A549 (cell line): ENCODE measurements at regions not wholly inside any gene's neighbourhood (a gene's known extent, or its start where the extent isn't known, plus 50 kb on each side); places are given as distances from the start of the nearest gene placed in this dataset.

ENCODE experiments used
- ATAC-seq, 2 experiments: fragments of 200-7000 bp in 1 of 2; fragments of >200 bp in 1 of 2; cut with Nextera tagmentation in 1 of 2; cut with Tn5 transposase in 1 of 2; 3 replicates each; pipeline versions ENCODE4 v1.8.0 to v1.9.1; 2018 to 2020; ENCODE audit warnings: mild to moderate bottlenecking in 1 of 2, moderate library complexity in 1 of 2
- CTCF ChIA-PET: fragments of 300-600 bp; sonication (Branson Sonifier 250); formaldehyde crosslinking; extraction: SDS; loops from one replicate; lab custom pipeline; 2021; ENCODE audit warnings: antibody characterized with exemption, inconsistent platforms; lab: Yijun Ruan, JAX
- POLR2A ChIA-PET: fragments of 350-600 bp; formaldehyde crosslinking; extraction: SDS; loops from one replicate; lab custom pipeline; 2021; ENCODE audit warnings: antibody characterized with exemption, inconsistent platforms; lab: Yijun Ruan, JAX
- DNase-seq, 2 experiments: peaks; one replicate each; pipeline versions ENCODE4 v3.0.0 to v3.0.0-alpha.2; 2011 to 2016; ENCODE audit warnings: low read depth in 1 of 2, low spot score in 1 of 2
- FAIRE-seq: peaks from 2 replicates; lab custom pipeline; 2011; peaks lifted over from hg19 to GRCh38; lab: Jason Lieb, UNC
- H3K27ac ChIP-seq, 2 experiments: fragments of >200 bp; sonication (Bioruptor Twin); formaldehyde crosslinking; 3 replicates each; pipeline ENCODE4 v1.5.1; 2016 to 2017
- H3K4me1 ChIP-seq: fragments of >200 bp; sonication (Bioruptor Twin); formaldehyde crosslinking; 3 replicates; pipeline ENCODE4 v1.6.1; 2016
- H3K4me2 ChIP-seq: fragments of >200 bp; sonication (Bioruptor Twin); formaldehyde crosslinking; 3 replicates; pipeline ENCODE4 v1.6.1; 2016
- H3K4me3 ChIP-seq: fragments of >200 bp; sonication (Bioruptor Twin); formaldehyde crosslinking; 3 replicates; pipeline ENCODE4 v1.5.1; 2016
- H3K9me3 ChIP-seq: fragments of >200 bp; sonication (Bioruptor Twin); formaldehyde crosslinking; 3 replicates; pipeline ENCODE4 v1.6.1; 2016
- CHD2 ChIP-seq: fragments of 150-350 bp; IDR thresholded peaks from 2 replicates; pipeline ENCODE4 v1.6.1; 2014; ENCODE audit warnings: low read length; ENCODE audit not compliant: partially characterized antibody
- EHF ChIP-seq: fragments of 250-450 bp; sonication (Bioruptor Pico); IDR thresholded peaks from 2 replicates; pipeline ENCODE4 v1.5.0; 2020; ENCODE audit warnings: mild to moderate bottlenecking
- EP300 ChIP-seq, 2 experiments: fragments of >200 bp; sonication (Bioruptor Twin); formaldehyde crosslinking; IDR thresholded peaks; 2 replicates in 1 of 2; 3 replicates in 1 of 2; pipeline ENCODE4 v1.6.1; 2016 to 2017
- GATA3 ChIP-seq: IDR thresholded peaks from 2 replicates; pipeline ENCODE4 v1.6.1; 2012; ENCODE audit warnings: borderline replicate concordance
- HOXB13 ChIP-seq: fragments of 250-450 bp; sonication (Bioruptor Pico); IDR thresholded peaks from 2 replicates; pipeline ENCODE4 v1.5.0; 2020; ENCODE audit warnings: low read depth, mild to moderate bottlenecking, moderate library complexity
- HOXB5 ChIP-seq: fragments of 250-450 bp; sonication (Bioruptor Pico); IDR thresholded peaks from 2 replicates; pipeline ENCODE4 v1.5.0; 2020; ENCODE audit warnings: mild to moderate bottlenecking, moderate library complexity
- MAFK ChIP-seq: fragments of 450-650 bp; IDR thresholded peaks from 2 replicates; pipeline ENCODE4 v1.6.1; 2014; ENCODE audit not compliant: partially characterized antibody
- MYC ChIP-seq: IDR thresholded peaks from 2 replicates; pipeline ENCODE4 v1.6.1; 2012; ENCODE audit warnings: mild to moderate bottlenecking, inconsistent platforms, low read length, improper control_type of control experiment, borderline replicate concordance
- NPAS2 ChIP-seq: fragments of 250-450 bp; sonication (Bioruptor Pico); IDR thresholded peaks from 2 replicates; pipeline ENCODE4 v1.8.0; 2022; ENCODE audit warnings: mild to moderate bottlenecking, moderate library complexity, borderline replicate concordance
- POLR2A ChIP-seq: IDR thresholded peaks from 2 replicates; pipeline ENCODE4 v1.6.1; 2012; ENCODE audit warnings: mild to moderate bottlenecking, low read length
- POLR2AphosphoS2 ChIP-seq: conservative IDR thresholded peaks from 2 replicates; pipeline ENCODE4 v1.6.1; 2012; ENCODE audit warnings: low read length, improper control_type of control experiment, inconsistent platforms
- RNF2 ChIP-seq: fragments of 200-600 bp; sonication (generic); IDR thresholded peaks from 2 replicates; pipeline ENCODE4 v1.6.1; 2016; ENCODE audit warnings: low read depth, mild to moderate bottlenecking, antibody characterized with exemption, moderate library complexity, borderline replicate concordance
- SMC3 ChIP-seq: fragments of >200 bp; sonication (Bioruptor Twin); formaldehyde crosslinking; IDR thresholded peaks from 3 replicates; pipeline ENCODE4 v1.6.1; 2018; ENCODE audit warnings: inconsistent platforms
- SREBF2 ChIP-seq: fragments of 450-650 bp; IDR thresholded peaks from 2 replicates; pipeline ENCODE4 v1.6.1; 2014; ENCODE audit warnings: mild to moderate bottlenecking, moderate library complexity
- ZC3H11A ChIP-seq: fragments of 450-650 bp; IDR thresholded peaks from 2 replicates; pipeline ENCODE4 v1.6.1; 2014; ENCODE audit warnings: antibody characterized with exemption, mild to moderate bottlenecking
- ZFP36 ChIP-seq: fragments of 450-650 bp; IDR thresholded peaks from 2 replicates; pipeline ENCODE4 v1.6.1; 2014; ENCODE audit warnings: borderline replicate concordance; ENCODE audit not compliant: partially characterized antibody
- WGBS: methylation state at CpG from one replicate; pipeline ENCODE4 v1.1.6; 2017; ENCODE audit errors: missing lambda C conversion rate; 5-methylcytosine and 5-hydroxymethylcytosine counted together
- TF ChIP-seq, protein P1 (sequence below): fragments of >200 bp; sonication (Bioruptor Twin); formaldehyde crosslinking; IDR thresholded peaks from 2 replicates; pipeline ENCODE4 v1.6.1; 2016
- TF ChIP-seq, protein P2 (sequence below): fragments of >200 bp; sonication (Bioruptor Twin); formaldehyde crosslinking; IDR thresholded peaks from 3 replicates; pipeline ENCODE4 v1.6.1; 2016
- TF ChIP-seq, protein P3 (sequence below): fragments of 250-450 bp; sonication (Bioruptor Pico); IDR thresholded peaks from 2 replicates; pipeline ENCODE4 v1.5.0; 2021; ENCODE audit warnings: mild to moderate bottlenecking, moderate library complexity, borderline replicate concordance

DNA sequence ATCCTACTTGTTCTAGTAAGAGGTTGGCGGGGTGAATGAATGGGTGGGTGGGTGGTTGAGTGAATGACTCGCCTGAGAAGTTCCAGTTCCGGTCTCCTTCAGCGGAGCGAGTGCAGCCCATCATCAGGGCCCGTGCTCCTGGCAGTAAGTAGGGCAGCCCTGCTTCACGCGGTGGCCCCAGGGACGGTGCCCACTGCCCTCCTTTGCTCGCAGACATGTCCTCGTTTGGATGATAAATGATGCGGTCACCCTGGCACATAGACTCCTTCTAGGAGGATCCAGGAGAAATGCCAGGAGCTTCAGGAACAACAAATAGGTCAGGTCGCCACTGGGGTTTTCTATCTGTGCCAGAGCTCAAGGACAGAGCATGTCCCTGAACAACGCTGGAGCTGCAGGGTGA is 370.8 kb downstream of the CTTN start:
- H3K27ac ChIP-seq, result no peak overlapping the region
- no peak for ATAC-seq
- ChIA-PET CTCF (interaction anchor here (2.0 kb wide), 1 partner anchor 13 kb away, joined by 5 read pairs; no protein-coding TSS in a partner anchor), POLR2A (no interaction called here)
- H3K4me3 ChIP-seq, result no peak overlapping the region
- DNase-seq, result no peak
- no peaks in the 10 kb centered on the region for H3K4me1 ChIP-seq
- peaks cover 4% of the 10 kb centered on the region; the same call in 1 of the 3 replicates for H3K9me3 ChIP-seq
- WGBS, result 79% methylated on average over 14 of the region's 14 CpGs
- no peak for TF ChIP-seq EP300 (IDR thresholded peaks at IDR 0.05)
- TF ChIP-seq RNF2, result no peak
- no peak for TF ChIP-seq ZC3H11A
- no peak for TF ChIP-seq MAFK
- TF ChIP-seq, protein P1, sequence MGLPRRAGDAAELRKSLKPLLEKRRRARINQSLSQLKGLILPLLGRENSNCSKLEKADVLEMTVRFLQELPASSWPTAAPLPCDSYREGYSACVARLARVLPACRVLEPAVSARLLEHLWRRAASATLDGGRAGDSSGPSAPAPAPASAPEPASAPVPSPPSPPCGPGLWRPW, result no peak
- no peak for TF ChIP-seq SMC3
- TF ChIP-seq MYC, result no peak
- no peak for TF ChIP-seq CHD2
- no peak for TF ChIP-seq ZFP36
- TF ChIP-seq NPAS2, result no peak
- TF ChIP-seq, protein P2, sequence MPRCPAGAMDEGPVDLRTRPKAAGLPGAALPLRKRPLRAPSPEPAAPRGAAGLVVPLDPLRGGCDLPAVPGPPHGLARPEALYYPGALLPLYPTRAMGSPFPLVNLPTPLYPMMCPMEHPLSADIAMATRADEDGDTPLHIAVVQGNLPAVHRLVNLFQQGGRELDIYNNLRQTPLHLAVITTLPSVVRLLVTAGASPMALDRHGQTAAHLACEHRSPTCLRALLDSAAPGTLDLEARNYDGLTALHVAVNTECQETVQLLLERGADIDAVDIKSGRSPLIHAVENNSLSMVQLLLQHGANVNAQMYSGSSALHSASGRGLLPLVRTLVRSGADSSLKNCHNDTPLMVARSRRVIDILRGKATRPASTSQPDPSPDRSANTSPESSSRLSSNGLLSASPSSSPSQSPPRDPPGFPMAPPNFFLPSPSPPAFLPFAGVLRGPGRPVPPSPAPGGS, result no peak
- no peak for TF ChIP-seq HOXB5 (CRISPR knock-in tag)
- TF ChIP-seq POLR2AphosphoS2, result no peak
- no peak for TF ChIP-seq SREBF2
- no peak for TF ChIP-seq POLR2A
- TF ChIP-seq HOXB13, result no peak
- TF ChIP-seq, protein P3, sequence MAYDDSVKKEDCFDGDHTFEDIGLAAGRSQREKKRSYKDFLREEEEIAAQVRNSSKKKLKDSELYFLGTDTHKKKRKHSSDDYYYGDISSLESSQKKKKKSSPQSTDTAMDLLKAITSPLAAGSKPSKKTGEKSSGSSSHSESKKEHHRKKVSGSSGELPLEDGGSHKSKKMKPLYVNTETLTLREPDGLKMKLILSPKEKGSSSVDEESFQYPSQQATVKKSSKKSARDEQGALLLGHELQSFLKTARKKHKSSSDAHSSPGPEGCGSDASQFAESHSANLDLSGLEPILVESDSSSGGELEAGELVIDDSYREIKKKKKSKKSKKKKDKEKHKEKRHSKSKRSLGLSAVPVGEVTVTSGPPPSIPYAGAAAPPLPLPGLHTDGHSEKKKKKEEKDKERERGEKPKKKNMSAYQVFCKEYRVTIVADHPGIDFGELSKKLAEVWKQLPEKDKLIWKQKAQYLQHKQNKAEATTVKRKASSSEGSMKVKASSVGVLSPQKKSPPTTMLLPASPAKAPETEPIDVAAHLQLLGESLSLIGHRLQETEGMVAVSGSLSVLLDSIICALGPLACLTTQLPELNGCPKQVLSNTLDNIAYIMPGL (CRISPR knock-in tag), result no peak
- FAIRE-seq, result no peak
- no peak overlapping the region for H3K4me2 ChIP-seq

DNA sequence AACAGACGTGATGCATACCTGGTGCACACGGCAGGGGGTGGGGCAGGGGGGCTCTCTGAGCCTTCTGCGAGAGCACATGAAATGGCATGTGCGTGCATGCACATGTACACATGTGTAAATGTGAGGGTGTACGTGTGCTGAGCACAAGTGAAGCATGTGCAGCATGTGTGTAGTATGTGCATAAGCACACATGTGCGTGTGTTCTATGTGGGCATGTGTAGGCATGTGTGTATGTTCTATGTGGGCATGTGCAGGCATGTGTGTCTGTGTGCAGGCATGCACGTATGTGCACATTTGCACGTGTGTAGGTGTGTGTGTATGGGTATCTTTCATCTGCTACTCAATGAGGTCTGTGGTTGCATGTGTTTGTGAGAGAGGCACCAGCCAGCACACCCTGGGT is 371.2 kb downstream of the CTTN start:
- Histone ChIP-seq H3K4me1 (no peaks in the 10 kb centered on the region), H3K9me3 (peaks cover 6% of the 10 kb centered on the region; the same call in 1 of the 3 replicates), H3K4me3 (no peak overlapping the region), H3K4me2 (no peak overlapping the region)
- DNase-seq (no peak), ATAC-seq (no peak), FAIRE-seq (no peak)
- POLR2A ChIA-PET, result no interaction called here
- CTCF ChIA-PET, result interaction anchor here (2.0 kb wide), 1 partner anchor 13 kb away, joined by 5 read pairs; no protein-coding TSS in a partner anchor
- WGBS, result 84% methylated on average over 7 of the region's 8 CpGs
- TF ChIP-seq GATA3 (no peak), EHF (no peak)
- TF ChIP-seq, protein P3 (CRISPR knock-in tag), result no peak
- TF ChIP-seq, all 56 proteins: peak for 0
- no peak overlapping the region for H3K27ac ChIP-seq
